NB4 (cell line): ENCODE measurements at regions not wholly inside any gene's neighbourhood (a gene's known extent, or its start where the extent isn't known, plus 50 kb on each side); places are given as distances from the start of the nearest gene placed in this dataset.

Experiments
- MYC ChIP-seq: IDR thresholded peaks from 2 replicates; pipeline ENCODE4 v1.6.1; 2011; ENCODE audit warnings: low read depth, low read length
- POLR2A ChIP-seq: IDR thresholded peaks from 2 replicates; pipeline ENCODE4 v1.6.1; 2011; ENCODE audit warnings: mild to moderate bottlenecking; ENCODE audit not compliant: insufficient read length; ENCODE audit errors: extremely low read depth
- TF ChIP-seq, protein P1 (sequence below): IDR thresholded peaks from one replicate; pipeline ENCODE4 v1.5.1; 2012; ENCODE audit warnings: low read depth, low read length
- TF ChIP-seq, protein P2 (sequence below): IDR thresholded peaks from 2 replicates; pipeline ENCODE4 v1.6.1; 2011; ENCODE audit warnings: low read depth, low read length

DNA sequence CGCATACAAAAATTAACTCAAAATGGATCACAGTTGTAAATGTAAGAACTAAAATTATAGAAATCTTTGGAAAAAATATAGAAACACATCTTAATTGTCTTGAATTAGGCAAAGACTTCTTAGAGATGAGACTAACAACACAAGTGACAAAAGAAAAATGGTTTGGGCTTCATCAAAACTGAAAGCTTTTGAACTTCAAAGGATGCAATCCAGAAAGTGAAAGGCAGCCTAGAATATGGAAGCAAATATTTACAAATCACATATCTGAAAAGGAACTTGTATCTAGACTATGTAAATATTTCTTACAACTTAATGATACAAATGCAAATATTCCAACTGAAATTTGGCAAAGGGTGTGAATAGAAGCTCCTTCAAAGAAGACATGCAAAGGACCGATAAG, 582.8 kb upstream of the ZEB2 start:
- TF ChIP-seq, protein P1, sequence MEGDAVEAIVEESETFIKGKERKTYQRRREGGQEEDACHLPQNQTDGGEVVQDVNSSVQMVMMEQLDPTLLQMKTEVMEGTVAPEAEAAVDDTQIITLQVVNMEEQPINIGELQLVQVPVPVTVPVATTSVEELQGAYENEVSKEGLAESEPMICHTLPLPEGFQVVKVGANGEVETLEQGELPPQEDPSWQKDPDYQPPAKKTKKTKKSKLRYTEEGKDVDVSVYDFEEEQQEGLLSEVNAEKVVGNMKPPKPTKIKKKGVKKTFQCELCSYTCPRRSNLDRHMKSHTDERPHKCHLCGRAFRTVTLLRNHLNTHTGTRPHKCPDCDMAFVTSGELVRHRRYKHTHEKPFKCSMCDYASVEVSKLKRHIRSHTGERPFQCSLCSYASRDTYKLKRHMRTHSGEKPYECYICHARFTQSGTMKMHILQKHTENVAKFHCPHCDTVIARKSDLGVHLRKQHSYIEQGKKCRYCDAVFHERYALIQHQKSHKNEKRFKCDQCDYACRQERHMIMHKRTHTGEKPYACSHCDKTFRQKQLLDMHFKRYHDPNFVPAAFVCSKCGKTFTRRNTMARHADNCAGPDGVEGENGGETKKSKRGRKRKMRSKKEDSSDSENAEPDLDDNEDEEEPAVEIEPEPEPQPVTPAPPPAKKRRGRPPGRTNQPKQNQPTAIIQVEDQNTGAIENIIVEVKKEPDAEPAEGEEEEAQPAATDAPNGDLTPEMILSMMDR, result no peak
- TF ChIP-seq, protein P2, sequence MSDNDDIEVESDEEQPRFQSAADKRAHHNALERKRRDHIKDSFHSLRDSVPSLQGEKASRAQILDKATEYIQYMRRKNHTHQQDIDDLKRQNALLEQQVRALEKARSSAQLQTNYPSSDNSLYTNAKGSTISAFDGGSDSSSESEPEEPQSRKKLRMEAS, result no peak
- no peak for TF ChIP-seq POLR2A
- no peak for TF ChIP-seq MYC
